Hepatocyte (in vitro differentiated cells): ENCODE measurements at regions not wholly inside any gene's neighbourhood (a gene's known extent, or its start where the extent isn't known, plus 50 kb on each side); places are given as distances from the start of the nearest gene placed in this dataset.

Experiments used
- EZH2 ChIP-seq: fragments of 200-600 bp; sonication (generic); IDR thresholded peaks from 2 replicates; pipeline ENCODE4 v1.6.1; 2016; ENCODE audit warnings: antibody characterized with exemption, mild to moderate bottlenecking, borderline replicate concordance
- TF ChIP-seq, protein P1 (sequence below): fragments of 200-600 bp; sonication (generic); IDR thresholded peaks from 2 replicates; pipeline ENCODE4 v1.5.1; 2016; ENCODE audit warnings: antibody characterized with exemption, mild to moderate bottlenecking; ENCODE audit not compliant: poor library complexity

DNA sequence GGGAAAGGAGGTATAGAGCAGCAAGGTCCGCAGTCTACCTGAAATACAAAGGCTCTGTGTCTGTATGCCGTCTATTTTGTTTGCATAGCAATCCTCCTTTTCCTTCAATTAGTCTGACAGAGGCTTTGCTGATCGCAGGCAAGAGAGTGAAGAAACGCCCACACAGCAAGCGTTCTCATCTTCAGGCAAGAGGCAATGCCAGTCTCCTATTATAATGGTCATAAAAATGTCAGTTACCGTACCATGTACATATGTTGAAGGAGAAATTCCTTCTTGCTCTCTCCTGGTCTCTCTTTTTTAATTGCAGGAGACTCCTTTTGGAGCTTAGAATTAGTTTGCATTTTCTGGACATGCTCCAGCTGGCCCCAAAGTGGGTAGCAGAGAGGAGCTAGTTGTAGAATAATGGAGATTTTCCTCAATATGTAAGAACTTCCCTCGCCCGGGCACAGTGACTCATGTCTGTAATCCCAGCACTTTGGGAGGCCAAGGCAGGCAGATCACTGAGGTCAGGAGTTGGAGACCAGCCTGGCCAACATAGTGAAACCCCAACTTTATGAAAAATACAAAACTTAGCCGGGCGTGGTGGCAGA is 139.5 kb downstream of the PFKFB3 start:
- TF ChIP-seq, protein P1, sequence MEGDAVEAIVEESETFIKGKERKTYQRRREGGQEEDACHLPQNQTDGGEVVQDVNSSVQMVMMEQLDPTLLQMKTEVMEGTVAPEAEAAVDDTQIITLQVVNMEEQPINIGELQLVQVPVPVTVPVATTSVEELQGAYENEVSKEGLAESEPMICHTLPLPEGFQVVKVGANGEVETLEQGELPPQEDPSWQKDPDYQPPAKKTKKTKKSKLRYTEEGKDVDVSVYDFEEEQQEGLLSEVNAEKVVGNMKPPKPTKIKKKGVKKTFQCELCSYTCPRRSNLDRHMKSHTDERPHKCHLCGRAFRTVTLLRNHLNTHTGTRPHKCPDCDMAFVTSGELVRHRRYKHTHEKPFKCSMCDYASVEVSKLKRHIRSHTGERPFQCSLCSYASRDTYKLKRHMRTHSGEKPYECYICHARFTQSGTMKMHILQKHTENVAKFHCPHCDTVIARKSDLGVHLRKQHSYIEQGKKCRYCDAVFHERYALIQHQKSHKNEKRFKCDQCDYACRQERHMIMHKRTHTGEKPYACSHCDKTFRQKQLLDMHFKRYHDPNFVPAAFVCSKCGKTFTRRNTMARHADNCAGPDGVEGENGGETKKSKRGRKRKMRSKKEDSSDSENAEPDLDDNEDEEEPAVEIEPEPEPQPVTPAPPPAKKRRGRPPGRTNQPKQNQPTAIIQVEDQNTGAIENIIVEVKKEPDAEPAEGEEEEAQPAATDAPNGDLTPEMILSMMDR: no peak
- no peak for TF ChIP-seq EZH2
